Neural cell (in vitro differentiated cells): ENCODE measurements at regions not wholly inside any gene's neighbourhood (a gene's known extent, or its start where the extent isn't known, plus 50 kb on each side); places are given as distances from the start of the nearest gene placed in this dataset.
"Not testable (repeated sequence)": the region's sequence is repeated elsewhere in the genome, so short reads cannot be mapped to it uniquely, and the experiment has no call there.

Source experiments
- CTCF ChIP-seq: fragments of 450-650 bp; IDR thresholded peaks from 2 replicates; pipeline ENCODE4 v1.5.1; 2014; ENCODE audit warnings: antibody characterized with exemption, mild to moderate bottlenecking, moderate library complexity; ENCODE audit not compliant: poor library complexity, severe bottlenecking
- POLR2AphosphoS5 ChIP-seq: IDR thresholded peaks from 2 replicates; pipeline ENCODE4 v1.6.1; 2012
- SMC3 ChIP-seq: fragments of 450-650 bp; conservative IDR thresholded peaks from 2 replicates; pipeline ENCODE4 v1.6.1; 2014; ENCODE audit warnings: antibody characterized with exemption, mild to moderate bottlenecking, moderate library complexity; ENCODE audit not compliant: poor library complexity
- TAF1 ChIP-seq: IDR thresholded peaks from 2 replicates; pipeline ENCODE4 v1.6.1; 2012; ENCODE audit warnings: low read depth

DNA sequence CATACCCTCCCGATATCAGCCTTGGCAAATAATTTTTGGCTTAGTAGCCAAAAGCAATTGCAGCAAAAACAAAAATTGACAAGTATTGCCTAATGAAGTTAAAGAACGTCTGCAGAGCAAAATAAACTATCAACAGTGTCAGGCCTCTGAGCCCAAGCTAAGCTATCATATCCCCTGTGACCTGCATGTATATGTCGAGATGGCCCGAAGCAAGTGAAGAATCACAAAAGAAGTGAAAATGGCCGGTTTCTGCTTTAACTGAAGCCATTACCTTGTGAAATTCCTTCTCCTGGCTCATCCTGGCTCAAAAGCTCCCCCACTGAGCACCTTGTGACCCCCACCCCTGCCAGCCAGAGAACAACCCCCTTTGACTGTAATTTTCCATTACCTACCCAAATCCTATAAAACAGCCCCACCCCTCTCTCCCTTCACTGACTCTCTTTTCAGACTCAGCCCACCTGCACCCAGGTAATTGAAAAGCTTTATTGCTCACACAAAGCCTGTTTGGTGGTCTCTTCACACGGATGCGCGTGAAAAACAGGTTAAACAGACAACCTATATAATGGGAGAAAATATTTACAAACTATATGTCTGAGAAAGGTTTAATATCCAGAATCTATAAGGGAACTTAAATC is 466.3 kb downstream of the PYDC2 start:
- not testable (repeated sequence) for TF ChIP-seq CTCF, SMC3, TAF1, POLR2AphosphoS5
